ENCODE measurements at regions not wholly inside any gene's neighbourhood (a gene's known extent, or its start where the extent isn't known, plus 50 kb on each side); places are given as distances from the start of the nearest gene placed in this dataset.

GRCh38 chr11:56885854-56886253 lies 102.9 kb upstream of the OR5AK2 start:
- DNase-seq (ENCODE audit: low read depth, low spot score) (no peak), ATAC-seq (no peak)
- Histone ChIP-seq H3K79me2 (ENCODE audit: insufficient read depth, low read length) (no peaks in the 10 kb centered on the region), H3K4me2 (ENCODE audit: low read length) (no peak overlapping the region), H3K4me3 (replicated peaks in 1 of 2; ENCODE audit: low read depth in 1 of 2, low read length in 2 of 2) (no peak overlapping the region), H3K27ac (ENCODE audit: low read depth, low read length) (no peak overlapping the region), H4K20me1 (ENCODE audit: insufficient read depth) (no peaks in the 10 kb centered on the region), H3K4me1 (ENCODE audit: control insufficient read depth in 1 of 2, insufficient read depth in 2 of 2, low read length in 2 of 2) (no peaks in the 10 kb centered on the region), H2AFZ (ENCODE audit: low read depth, low read length, poor library complexity, severe bottlenecking) (no peak overlapping the region), H3K9ac (ENCODE audit: low read length) (no peak overlapping the region), H3K27me3 (ENCODE audit: insufficient read depth, low read length) (0 out of 2 replicates have a peak, but pooled peaks cover 6% of the 10 kb centered on the region), H3K9me2 (ENCODE audit: insufficient read depth) (no peaks in the 10 kb centered on the region), H3K36me3 (ENCODE audit: control insufficient read depth in 1 of 2, insufficient read depth in 2 of 2, low read length in 2 of 2) (no peaks in the 10 kb centered on the region), H3K9me3 (ENCODE audit: control insufficient read depth in 1 of 2, insufficient read depth in 1 of 2, low read depth in 1 of 2, low read length in 2 of 2) (no peaks in the 10 kb centered on the region)
- ChIA-PET POLR2A (no interaction called here), RAD21 (ENCODE audit: low non-redundant PET in 1 of 2, low total read pairs in 2 of 2, uncharacterized antibody in 2 of 2, unreplicated experiment in 2 of 2) (no interaction called here), CTCF (no interaction called here)
- no TSS peak for BruUV-seq (replicated peaks)
- TF ChIP-seq ZNF274 (IDR thresholded peaks at IDR 0.05; ENCODE audit: low read depth, low read length): no peak
- no peak for TF ChIP-seq YY1 (IDR thresholded peaks at IDR 0.05; ENCODE audit: extremely low read depth, insufficient replicate concordance, low read depth, low read length)
- no peak for TF ChIP-seq SIN3A (IDR thresholded peaks at IDR 0.05; ENCODE audit: low read depth)
- no peak for TF ChIP-seq POLR2A (IDR thresholded peaks at IDR 0.05; ENCODE audit: borderline replicate concordance, extremely low read depth, insufficient read depth, insufficient read length)
- TF ChIP-seq CBX3 (IDR thresholded peaks at IDR 0.05; ENCODE audit: low read depth): no peak
- no peak for TF ChIP-seq SP1 (IDR thresholded peaks at IDR 0.05; ENCODE audit: low read depth)
- no peak for TF ChIP-seq ZFX (IDR thresholded peaks at IDR 0.05)
- TF ChIP-seq, protein P1, sequence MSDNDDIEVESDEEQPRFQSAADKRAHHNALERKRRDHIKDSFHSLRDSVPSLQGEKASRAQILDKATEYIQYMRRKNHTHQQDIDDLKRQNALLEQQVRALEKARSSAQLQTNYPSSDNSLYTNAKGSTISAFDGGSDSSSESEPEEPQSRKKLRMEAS (IDR thresholded peaks at IDR 0.05): no peak
- TF ChIP-seq EZH2 (IDR thresholded peaks at IDR 0.05): no peak
- TF ChIP-seq EGR1 (IDR thresholded peaks at IDR 0.05; ENCODE audit: low read depth): no peak
- TF ChIP-seq SRF (IDR thresholded peaks at IDR 0.05; ENCODE audit: low read depth): no peak
- TF ChIP-seq EZH2phosphoT487 (IDR thresholded peaks at IDR 0.05; ENCODE audit: borderline replicate concordance): no peak
- no peak for TF ChIP-seq POLR2AphosphoS5 (IDR thresholded peaks at IDR 0.05; ENCODE audit: low read depth, low read length)
- TF ChIP-seq JUND (IDR thresholded peaks at IDR 0.05): no peak
- intact Hi-C loops (cut with micrococcal nuclease): no loop called here

DNA sequence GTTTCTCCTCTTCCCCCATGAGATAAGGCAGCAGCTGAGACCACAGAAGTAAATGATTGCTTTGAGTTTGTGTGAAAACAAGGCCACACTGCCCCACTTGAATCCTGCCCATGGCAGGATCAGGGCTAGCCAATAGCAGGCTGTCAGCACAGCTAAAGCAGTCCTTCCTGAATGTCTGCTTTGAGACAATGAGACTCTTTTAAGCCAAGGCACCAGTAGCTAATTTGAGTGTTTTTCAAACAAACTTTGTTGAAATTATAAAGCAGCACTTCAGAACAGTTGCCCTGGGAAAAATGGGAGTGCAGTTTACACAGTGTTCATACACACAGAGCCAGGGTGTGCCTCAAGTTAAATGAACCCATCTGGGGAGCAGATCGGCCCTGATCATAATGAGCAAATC lies 103.5 kb upstream of the OR5AK2 start:
- no peak overlapping the region for H3K4me3 ChIP-seq (replicated peaks in 1 of 2; ENCODE audit: low read depth in 1 of 2, low read length in 2 of 2)
- no peak overlapping the region for H3K4me2 ChIP-seq (ENCODE audit: low read length)
- no peaks in the 10 kb centered on the region for H3K36me3 ChIP-seq (ENCODE audit: control insufficient read depth in 1 of 2, insufficient read depth in 2 of 2, low read length in 2 of 2)
- ChIA-PET POLR2A (no interaction called here), RAD21 (ENCODE audit: low non-redundant PET in 1 of 2, low total read pairs in 2 of 2, uncharacterized antibody in 2 of 2, unreplicated experiment in 2 of 2) (no interaction called here), CTCF (no interaction called here)
- no peaks in the 10 kb centered on the region for H3K4me1 ChIP-seq (ENCODE audit: control insufficient read depth in 1 of 2, insufficient read depth in 2 of 2, low read length in 2 of 2)
- intact Hi-C loops (cut with micrococcal nuclease): no loop called here
- H3K9me3 ChIP-seq (ENCODE audit: control insufficient read depth in 1 of 2, insufficient read depth in 1 of 2, low read depth in 1 of 2, low read length in 2 of 2): no peaks in the 10 kb centered on the region
- DNase-seq (ENCODE audit: low read depth, low spot score) (no peak), ATAC-seq (no peak)
- H3K9me2 ChIP-seq (ENCODE audit: insufficient read depth): no peaks in the 10 kb centered on the region
- H3K9ac ChIP-seq (ENCODE audit: low read length): no peak overlapping the region
- no peaks in the 10 kb centered on the region for H3K79me2 ChIP-seq (ENCODE audit: insufficient read depth, low read length)
- no peak overlapping the region for H2AFZ ChIP-seq (ENCODE audit: low read depth, low read length, poor library complexity, severe bottlenecking)
- BruUV-seq (replicated peaks): no TSS peak
- H3K27ac ChIP-seq (ENCODE audit: low read depth, low read length): no peak overlapping the region
- H3K27me3 ChIP-seq (ENCODE audit: insufficient read depth, low read length): 0 out of 2 replicates have a peak, but pooled peaks cover 6% of the 10 kb centered on the region
- H4K20me1 ChIP-seq (ENCODE audit: insufficient read depth): no peaks in the 10 kb centered on the region
- TF ChIP-seq YY1 (IDR thresholded peaks at IDR 0.05; ENCODE audit: extremely low read depth, insufficient replicate concordance, low read depth, low read length) (no peak), EZH2 (IDR thresholded peaks at IDR 0.05) (no peak), ZFX (IDR thresholded peaks at IDR 0.05) (no peak), JUND (IDR thresholded peaks at IDR 0.05) (no peak), SIN3A (IDR thresholded peaks at IDR 0.05; ENCODE audit: low read depth) (no peak), POLR2AphosphoS5 (IDR thresholded peaks at IDR 0.05; ENCODE audit: low read depth, low read length) (no peak), EZH2phosphoT487 (IDR thresholded peaks at IDR 0.05; ENCODE audit: borderline replicate concordance) (no peak)

Measured in HCT116 (cell line).